CD4-positive, alpha-beta T cell (primary cell): ENCODE measurements at regions not wholly inside any gene's neighbourhood (a gene's known extent, or its start where the extent isn't known, plus 50 kb on each side); places are given as distances from the start of the nearest gene placed in this dataset.

Experiments used
- ATAC-seq: fragments of 200-7000 bp; cut with Tn5 transposase; one replicate; pipeline ENCODE4 v1.10.0; 2022; ENCODE audit warnings: mild to moderate bottlenecking; ENCODE audit not compliant: poor library complexity
- CTCF ChIA-PET: fragments of 350-600 bp; sonication (Branson Sonifier 250); formaldehyde crosslinking; loops from one replicate; lab custom pipeline; 2021; ENCODE audit warnings: antibody characterized with exemption, inconsistent platforms; lab: Charles Lee
- POLR2A ChIA-PET: fragments of 350-600 bp; sonication (Branson Sonifier 250); formaldehyde crosslinking; loops from one replicate; lab custom pipeline; 2021; ENCODE audit warnings: antibody characterized with exemption, inconsistent platforms; lab: Charles Lee
- DNase-seq, 14 experiments: peaks; one replicate each; pipeline ENCODE4 v3.0.0-alpha.2; 2013 to 2020; ENCODE audit warnings: mixed read lengths in 2 of 14
- H3K27ac ChIP-seq, 2 donors: one replicate each; pipeline versions ENCODE4 v1.5.1 to v1.7.0; 2013; ENCODE audit warnings: low read length in 2 of 2, low read depth in 1 of 2, mild to moderate bottlenecking in 1 of 2
- H3K27me3 ChIP-seq, 2 experiments: 1 replicate in 1 of 2; 2 replicates in 1 of 2; pipeline versions ENCODE4 v1.6.1 to v1.7.0; 2013; ENCODE audit warnings: low read length in 2 of 2, control low read depth in 1 of 2, mild to moderate bottlenecking in 1 of 2, moderate library complexity in 1 of 2; ENCODE audit not compliant: insufficient read depth in 2 of 2, control insufficient read depth in 1 of 2
- H3K36me3 ChIP-seq: one replicate; pipeline ENCODE4 v1.6.1; 2013; ENCODE audit warnings: low read length, control low read depth; ENCODE audit not compliant: insufficient read depth
- H3K4me1 ChIP-seq: one replicate; pipeline ENCODE4 v1.6.1; 2013; ENCODE audit warnings: low read length, control low read depth; ENCODE audit not compliant: insufficient read depth
- H3K4me3 ChIP-seq: one replicate; pipeline ENCODE4 v1.5.1; 2013; ENCODE audit warnings: mild to moderate bottlenecking, low read length, moderate library complexity
- H3K9me3 ChIP-seq, 2 experiments: 1 replicate in 1 of 2; 2 replicates in 1 of 2; pipeline versions ENCODE4 v1.6.1 to v1.7.0; 2013; ENCODE audit warnings: low read length in 2 of 2, mild to moderate bottlenecking in 2 of 2, control low read depth in 1 of 2, moderate library complexity in 1 of 2; ENCODE audit not compliant: control insufficient read depth in 1 of 2, insufficient read depth in 1 of 2
- H3K27ac Mint-ChIP-seq: one replicate; pipeline ENCODE4 v1.8.0; 2020; ENCODE audit warnings: mixed read lengths
- H3K27me3 Mint-ChIP-seq: one replicate; pipeline ENCODE4 v1.8.0; 2021; ENCODE audit warnings: mixed read lengths
- H3K36me3 Mint-ChIP-seq: one replicate; pipeline ENCODE4 v1.8.0; 2021; ENCODE audit warnings: low read depth, mixed read lengths
- H3K4me1 Mint-ChIP-seq: one replicate; pipeline ENCODE4 v1.8.0; 2021; ENCODE audit warnings: low read depth, mixed read lengths
- H3K4me3 Mint-ChIP-seq: one replicate; pipeline ENCODE4 v1.8.0; 2020; ENCODE audit warnings: mild to moderate bottlenecking, mixed read lengths
- H3K9me3 Mint-ChIP-seq: one replicate; pipeline ENCODE4 v1.8.0; 2020; ENCODE audit warnings: mixed read lengths
- intact Hi-C, 2 experiments: fragments of 100-400 bp; cut with DNase I in 1 of 2; cut with micrococcal nuclease in 1 of 2; formaldehyde crosslinking; loops; one replicate each; pipeline versions ENCODE4 v1.15.1 to v1.9.0; 2023 to 2025; cut with DNase I, micrococcal nuclease
- TF ChIP-seq, protein P1 (sequence below): fragments of 200-600 bp; IDR thresholded peaks from one replicate; pipeline ENCODE4 v1.8.0; 2022; ENCODE audit warnings: antibody characterized with exemption, mild to moderate bottlenecking

DNA sequence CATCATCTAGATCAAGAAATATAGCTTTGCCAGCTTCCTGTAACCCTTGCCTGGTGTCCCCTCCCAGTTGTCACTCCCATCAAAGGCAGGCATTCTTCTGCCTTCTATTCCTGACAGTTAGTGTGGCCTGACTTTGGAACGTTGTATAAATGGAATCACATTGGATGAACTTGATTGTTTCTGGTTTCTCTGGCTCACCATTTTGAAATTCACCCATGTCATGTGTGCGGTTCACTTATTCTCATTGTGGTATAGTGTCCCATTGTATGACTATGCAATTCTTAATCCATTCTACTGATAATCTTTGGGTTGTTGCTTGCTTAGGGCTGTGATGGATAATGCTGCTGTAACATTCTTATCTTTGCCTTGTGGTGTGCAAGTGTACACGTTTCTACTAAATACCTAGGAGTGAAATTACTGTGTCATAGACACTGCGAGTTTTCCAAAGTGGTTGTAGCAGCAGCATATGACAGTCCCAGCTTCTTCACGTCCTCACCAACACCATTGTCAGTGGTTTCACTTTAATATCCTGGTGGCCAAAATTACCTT is 73.2 kb downstream of the VEGFA start:
- Mint-ChIP-seq H3K4me1 (no peaks in the 10 kb centered on the region), H3K36me3 (no peaks in the 10 kb centered on the region), H3K4me3 (no peak overlapping the region), H3K27ac (no peak overlapping the region), H3K9me3 (no peaks in the 10 kb centered on the region), H3K27me3 (peaks cover 10% of the 10 kb centered on the region)
- Histone ChIP-seq H3K9me3 (no peaks in the 10 kb centered on the region), H3K4me3 (no peak overlapping the region), H3K27me3 (no peaks in the 10 kb centered on the region), H3K4me1 (no peaks in the 10 kb centered on the region), H3K36me3 (no peaks in the 10 kb centered on the region), H3K27ac (no peak overlapping the region)
- DNase-seq (no peak), ATAC-seq (no peak)
- TF ChIP-seq, protein P1, sequence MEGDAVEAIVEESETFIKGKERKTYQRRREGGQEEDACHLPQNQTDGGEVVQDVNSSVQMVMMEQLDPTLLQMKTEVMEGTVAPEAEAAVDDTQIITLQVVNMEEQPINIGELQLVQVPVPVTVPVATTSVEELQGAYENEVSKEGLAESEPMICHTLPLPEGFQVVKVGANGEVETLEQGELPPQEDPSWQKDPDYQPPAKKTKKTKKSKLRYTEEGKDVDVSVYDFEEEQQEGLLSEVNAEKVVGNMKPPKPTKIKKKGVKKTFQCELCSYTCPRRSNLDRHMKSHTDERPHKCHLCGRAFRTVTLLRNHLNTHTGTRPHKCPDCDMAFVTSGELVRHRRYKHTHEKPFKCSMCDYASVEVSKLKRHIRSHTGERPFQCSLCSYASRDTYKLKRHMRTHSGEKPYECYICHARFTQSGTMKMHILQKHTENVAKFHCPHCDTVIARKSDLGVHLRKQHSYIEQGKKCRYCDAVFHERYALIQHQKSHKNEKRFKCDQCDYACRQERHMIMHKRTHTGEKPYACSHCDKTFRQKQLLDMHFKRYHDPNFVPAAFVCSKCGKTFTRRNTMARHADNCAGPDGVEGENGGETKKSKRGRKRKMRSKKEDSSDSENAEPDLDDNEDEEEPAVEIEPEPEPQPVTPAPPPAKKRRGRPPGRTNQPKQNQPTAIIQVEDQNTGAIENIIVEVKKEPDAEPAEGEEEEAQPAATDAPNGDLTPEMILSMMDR: no peak
- POLR2A ChIA-PET: no interaction called here
- CTCF ChIA-PET: no interaction called here
- intact Hi-C loops: no loop called here

DNA sequence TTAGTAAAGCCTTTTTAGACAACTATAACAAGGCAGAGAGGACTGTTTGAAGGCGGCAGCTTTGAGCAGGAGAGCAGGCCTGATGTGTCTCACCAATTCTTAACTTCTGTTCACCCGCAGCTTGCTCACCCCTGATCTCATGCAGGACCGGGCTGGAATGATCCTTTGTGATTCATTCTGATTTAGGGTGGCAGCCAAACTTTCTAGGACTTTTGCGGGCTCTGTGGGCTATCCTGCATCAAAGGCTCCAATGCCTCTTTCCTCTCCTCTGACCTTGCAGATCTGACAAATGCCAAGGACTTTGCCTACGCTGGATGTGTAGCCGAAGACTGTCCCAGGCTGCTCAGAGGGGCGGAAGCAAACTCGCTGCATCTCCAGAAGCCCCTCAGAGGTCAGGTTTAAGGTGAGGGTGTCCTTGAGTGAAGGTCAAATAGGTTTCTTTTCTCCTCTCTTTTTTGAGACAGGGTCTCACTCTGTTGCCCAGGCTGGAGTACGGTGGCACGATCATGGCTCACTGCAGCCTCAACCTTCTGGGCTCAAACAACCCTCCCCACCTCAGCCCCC is 72.3 kb downstream of the VEGFA start:
- TF ChIP-seq, protein P1: no peak
- no peak overlapping the region for H3K27ac Mint-ChIP-seq
- no peak overlapping the region for H3K4me3 Mint-ChIP-seq
- ChIA-PET POLR2A (no interaction called here), CTCF (no interaction called here)
- no peaks in the 10 kb centered on the region for H3K4me1 Mint-ChIP-seq
- Histone ChIP-seq H3K9me3 (no peaks in the 10 kb centered on the region), H3K36me3 (no peaks in the 10 kb centered on the region), H3K27ac (no peak overlapping the region), H3K27me3 (no peaks in the 10 kb centered on the region), H3K4me3 (no peak overlapping the region), H3K4me1 (no peaks in the 10 kb centered on the region)
- ATAC-seq: no peak
- H3K9me3 Mint-ChIP-seq: no peaks in the 10 kb centered on the region
- H3K36me3 Mint-ChIP-seq: no peaks in the 10 kb centered on the region
- H3K27me3 Mint-ChIP-seq: peaks cover 10% of the 10 kb centered on the region
- intact Hi-C loops: no loop called here
- no peak for DNase-seq

DNA sequence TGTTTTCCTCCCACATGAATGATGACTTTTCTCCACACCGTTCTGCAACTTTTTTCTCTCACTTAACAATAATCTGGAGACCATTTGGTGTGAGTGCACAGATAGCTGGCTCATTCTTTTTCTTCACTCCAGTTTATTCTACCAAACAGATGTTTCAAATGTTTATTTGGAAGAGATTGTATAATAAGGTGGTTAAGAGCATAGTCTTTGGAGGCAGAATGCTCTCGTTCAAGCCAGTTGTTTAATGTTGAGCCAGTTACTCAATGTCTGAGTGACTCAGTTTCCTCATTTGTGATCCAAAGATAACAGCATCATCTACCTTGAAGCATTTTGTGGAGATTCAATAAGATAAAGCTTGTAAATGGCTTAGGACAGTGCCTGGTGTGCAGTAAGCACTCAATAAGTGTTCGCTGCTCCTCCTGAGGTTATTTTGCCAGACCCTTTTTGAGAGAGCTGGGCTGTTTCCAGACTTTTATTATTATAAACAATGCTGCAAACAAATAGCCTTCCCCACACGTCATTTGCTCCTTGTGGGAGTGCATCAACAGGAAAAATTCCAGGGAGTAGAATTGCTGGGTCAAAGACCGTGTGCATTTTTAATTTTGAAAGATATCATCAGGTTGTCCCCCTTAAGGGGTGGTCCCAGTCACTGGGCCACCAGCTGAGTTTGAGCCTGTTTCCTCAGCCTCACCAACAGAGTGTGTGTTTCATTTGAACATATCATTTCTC is 70.6 kb downstream of the VEGFA start:
- no peaks in the 10 kb centered on the region for H3K36me3 Mint-ChIP-seq

More for the DNA sequence above, 70.6 kb downstream of the VEGFA start:
- H3K4me3 ChIP-seq: no peak overlapping the region
- Mint-ChIP-seq H3K9me3 (no peaks in the 10 kb centered on the region), H3K4me3 (no peak overlapping the region), H3K27ac (no peak overlapping the region), H3K27me3 (peaks cover 10% of the 10 kb centered on the region), H3K4me1 (no peaks in the 10 kb centered on the region)
- TF ChIP-seq, protein P1: no peak
- H3K36me3 ChIP-seq: no peaks in the 10 kb centered on the region
- intact Hi-C loops: no loop called here
- POLR2A ChIA-PET: no interaction called here
- H3K4me1 ChIP-seq: no peaks in the 10 kb centered on the region
- H3K27ac ChIP-seq: no peak overlapping the region
- DNase-seq: no peak
- ATAC-seq: no peak
- no peaks in the 10 kb centered on the region for H3K9me3 ChIP-seq
- CTCF ChIA-PET: no interaction called here
- no peaks in the 10 kb centered on the region for H3K27me3 ChIP-seq
